Trophoblast cell (in vitro differentiated cells and primary cell): ENCODE measurements at regions not wholly inside any gene's neighbourhood (a gene's known extent, or its start where the extent isn't known, plus 50 kb on each side); places are given as distances from the start of the nearest gene placed in this dataset.

ENCODE experiments used
- DNase-seq, 2 donors: peaks; one replicate each; pipeline ENCODE4 v3.0.0-alpha.2; 2016
- H2AFZ ChIP-seq: 2 replicates; pipeline ENCODE4 v1.6.1; 2013; ENCODE audit warnings: low read length, moderate library complexity, mild to moderate bottlenecking; ENCODE audit not compliant: insufficient read depth, poor library complexity
- H2AK5ac ChIP-seq: 2 replicates; pipeline ENCODE4 v1.6.1; 2013; ENCODE audit warnings: mild to moderate bottlenecking, low read length
- H2BK120ac ChIP-seq: 2 replicates; pipeline ENCODE4 v1.6.1; 2013; ENCODE audit warnings: low read length, mild to moderate bottlenecking, moderate library complexity; ENCODE audit not compliant: insufficient read depth, poor library complexity
- H2BK12ac ChIP-seq: 2 replicates; pipeline ENCODE4 v1.6.1; 2013; ENCODE audit warnings: mild to moderate bottlenecking, low read length, moderate library complexity
- H2BK5ac ChIP-seq: 2 replicates; pipeline ENCODE4 v1.6.1; 2013; ENCODE audit warnings: low read length, low read depth, moderate library complexity, mild to moderate bottlenecking; ENCODE audit not compliant: poor library complexity
- H3K14ac ChIP-seq: 2 replicates; pipeline ENCODE4 v1.6.1; 2013; ENCODE audit warnings: mild to moderate bottlenecking, low read length
- H3K18ac ChIP-seq: 2 replicates; pipeline ENCODE4 v1.6.1; 2013; ENCODE audit warnings: mild to moderate bottlenecking, low read length
- H3K23ac ChIP-seq: 2 replicates; pipeline ENCODE4 v1.6.1; 2013; ENCODE audit warnings: low read length
- H3K27ac ChIP-seq: 2 replicates; pipeline ENCODE4 v1.5.1; 2013; ENCODE audit warnings: low read depth, mild to moderate bottlenecking, inconsistent platforms, low read length, moderate library complexity
- H3K27me3 ChIP-seq: 2 replicates; pipeline ENCODE4 v1.6.1; 2013; ENCODE audit warnings: inconsistent platforms, mild to moderate bottlenecking, low read length, moderate library complexity; ENCODE audit not compliant: insufficient read depth
- H3K36me3 ChIP-seq, 2 experiments: 1 replicate in 1 of 2; 2 replicates in 1 of 2; pipeline ENCODE4 v1.6.1; 2013; ENCODE audit warnings: low read length in 2 of 2, mild to moderate bottlenecking in 2 of 2, moderate library complexity in 1 of 2; ENCODE audit not compliant: insufficient read depth in 2 of 2, control insufficient read depth in 1 of 2
- H3K4ac ChIP-seq: 2 replicates; pipeline ENCODE4 v1.6.1; 2013; ENCODE audit warnings: low read depth, mild to moderate bottlenecking, low read length, moderate library complexity
- H3K4me1 ChIP-seq, 2 experiments: 1 replicate in 1 of 2; 2 replicates in 1 of 2; pipeline ENCODE4 v1.6.1; 2013; ENCODE audit warnings: low read length in 2 of 2, mild to moderate bottlenecking in 2 of 2, moderate library complexity in 1 of 2; ENCODE audit not compliant: insufficient read depth in 2 of 2, control insufficient read depth in 1 of 2
- H3K4me2 ChIP-seq: 2 replicates; pipeline ENCODE4 v1.6.1; 2013; ENCODE audit warnings: inconsistent platforms, mild to moderate bottlenecking, low read length, moderate library complexity
- H3K4me3 ChIP-seq: 2 replicates; pipeline ENCODE4 v1.5.1; 2013; ENCODE audit warnings: mild to moderate bottlenecking, low read depth, low read length, inconsistent platforms
- H3K79me1 ChIP-seq: one replicate; pipeline ENCODE4 v1.6.1; 2013; ENCODE audit warnings: low read length
- H3K79me2 ChIP-seq: 2 replicates; pipeline ENCODE4 v1.6.1; 2013; ENCODE audit warnings: low read length, mild to moderate bottlenecking; ENCODE audit not compliant: control insufficient read depth, insufficient read depth, poor library complexity
- H3K9ac ChIP-seq: 2 replicates; pipeline ENCODE4 v1.6.1; 2013; ENCODE audit warnings: mild to moderate bottlenecking, low read length
- H3K9me3 ChIP-seq: 2 replicates; pipeline ENCODE4 v1.6.1; 2013; ENCODE audit warnings: low read depth, mild to moderate bottlenecking, control low read depth, inconsistent platforms, low read length; ENCODE audit not compliant: insufficient read depth
- H4K12ac ChIP-seq: 2 replicates; pipeline ENCODE4 v1.6.1; 2013; ENCODE audit warnings: low read depth, mild to moderate bottlenecking, low read length, moderate library complexity
- H4K8ac ChIP-seq: 2 replicates; pipeline ENCODE4 v1.6.1; 2013; ENCODE audit warnings: low read depth, mild to moderate bottlenecking, low read length, moderate library complexity
- H4K91ac ChIP-seq: one replicate; pipeline ENCODE4 v1.6.1; 2013; ENCODE audit warnings: low read depth, mild to moderate bottlenecking, low read length, moderate library complexity
- WGBS: extraction: QIAGEN DNeasy Blood & Tissue Kit; methylation state at CpG from one replicate; pipeline ENCODE4 v1.1.7; 2013; ENCODE audit warnings: missing lambda C conversion rate; ENCODE audit not compliant: insufficient read length, insufficient coverage; ENCODE audit errors: extremely low coverage; 5-methylcytosine and 5-hydroxymethylcytosine counted together

- H3K4me3 ChIP-seq, result no peak overlapping the region
- no CpG with 5 or more reads among the region's 5 CpGs for WGBS
- no peak overlapping the region for H4K12ac ChIP-seq
- no peaks in the 10 kb centered on the region for H3K27me3 ChIP-seq
- H3K36me3 ChIP-seq, result no peaks in the 10 kb centered on the region
- no peak overlapping the region for H4K8ac ChIP-seq
- peaks cover 13% of the 10 kb centered on the region for H3K9me3 ChIP-seq
- H3K79me1 ChIP-seq, result no peaks in the 10 kb centered on the region
- no peak overlapping the region for H2BK120ac ChIP-seq
- no peaks in the 10 kb centered on the region for H3K4me1 ChIP-seq
- no peak overlapping the region for H3K4ac ChIP-seq
- H3K23ac ChIP-seq, result no peak overlapping the region
- no peak overlapping the region for H2AK5ac ChIP-seq
- H3K27ac ChIP-seq, result no peak overlapping the region
- no peak overlapping the region for H4K91ac ChIP-seq
- no peak overlapping the region for H3K14ac ChIP-seq
- H3K79me2 ChIP-seq, result no peaks in the 10 kb centered on the region
- H2BK12ac ChIP-seq, result no peak overlapping the region
- no peak overlapping the region for H3K18ac ChIP-seq
- no peak overlapping the region for H3K4me2 ChIP-seq
- H2BK5ac ChIP-seq, result no peak overlapping the region
- H3K9ac ChIP-seq, result no peak overlapping the region
- H2AFZ ChIP-seq, result no peak overlapping the region
- DNase-seq, result no peak
These were observed 1074.1 kb downstream of the AACS start for GRCh38 chr12:126139355-126139754.

- no peak overlapping the region for H3K9ac ChIP-seq
- H3K9me3 ChIP-seq, result peaks cover 4% of the 10 kb centered on the region
- H3K23ac ChIP-seq, result no peak overlapping the region
- H3K4me3 ChIP-seq, result no peak overlapping the region
- H2AFZ ChIP-seq, result no peak overlapping the region
- H4K91ac ChIP-seq, result no peak overlapping the region
- H3K27ac ChIP-seq, result no peak overlapping the region
- H3K79me1 ChIP-seq, result no peaks in the 10 kb centered on the region
- no peak overlapping the region for H3K18ac ChIP-seq
- H3K36me3 ChIP-seq, result no peaks in the 10 kb centered on the region
- no peaks in the 10 kb centered on the region for H3K27me3 ChIP-seq
- no peak overlapping the region for H3K4me2 ChIP-seq
- no peak overlapping the region for H2BK5ac ChIP-seq
- no peak overlapping the region for H2BK120ac ChIP-seq
- DNase-seq, result no peak
- no peak overlapping the region for H4K8ac ChIP-seq
- no peaks in the 10 kb centered on the region for H3K79me2 ChIP-seq
- no CpG with 5 or more reads among the region's 4 CpGs for WGBS
- H3K14ac ChIP-seq, result no peak overlapping the region
- no peak overlapping the region for H2AK5ac ChIP-seq
- H3K4me1 ChIP-seq, result no peaks in the 10 kb centered on the region
- H2BK12ac ChIP-seq, result no peak overlapping the region
- H4K12ac ChIP-seq, result no peak overlapping the region
- H3K4ac ChIP-seq, result no peak overlapping the region
These were observed 1079.4 kb downstream of the AACS start for GRCh38 chr12:126144603-126145002.

GRCh38 chr12:126147321-126147720, 1082.1 kb downstream of the AACS start:
- H3K14ac ChIP-seq, result no peak overlapping the region
- H3K9me3 ChIP-seq, result peaks cover 2% of the 10 kb centered on the region
- H3K27me3 ChIP-seq, result no peaks in the 10 kb centered on the region
- H3K4me1 ChIP-seq, result no peaks in the 10 kb centered on the region
- DNase-seq, result no peak
- no peak overlapping the region for H2BK120ac ChIP-seq
- H4K8ac ChIP-seq, result no peak overlapping the region
- no peak overlapping the region for H3K18ac ChIP-seq
- no peak overlapping the region for H2AFZ ChIP-seq
- no peak overlapping the region for H2BK12ac ChIP-seq
- no peak overlapping the region for H3K9ac ChIP-seq
- no peak overlapping the region for H3K23ac ChIP-seq
- H3K79me1 ChIP-seq, result no peaks in the 10 kb centered on the region
- WGBS, result no CpG with 5 or more reads among the region's 1 CpG
- no peak overlapping the region for H4K91ac ChIP-seq
- no peak overlapping the region for H3K27ac ChIP-seq
- no peaks in the 10 kb centered on the region for H3K79me2 ChIP-seq
- no peaks in the 10 kb centered on the region for H3K36me3 ChIP-seq
- H3K4me3 ChIP-seq, result no peak overlapping the region
- no peak overlapping the region for H3K4me2 ChIP-seq
- no peak overlapping the region for H3K4ac ChIP-seq
- no peak overlapping the region for H2AK5ac ChIP-seq
- H4K12ac ChIP-seq, result no peak overlapping the region
- H2BK5ac ChIP-seq, result no peak overlapping the region

DNA sequence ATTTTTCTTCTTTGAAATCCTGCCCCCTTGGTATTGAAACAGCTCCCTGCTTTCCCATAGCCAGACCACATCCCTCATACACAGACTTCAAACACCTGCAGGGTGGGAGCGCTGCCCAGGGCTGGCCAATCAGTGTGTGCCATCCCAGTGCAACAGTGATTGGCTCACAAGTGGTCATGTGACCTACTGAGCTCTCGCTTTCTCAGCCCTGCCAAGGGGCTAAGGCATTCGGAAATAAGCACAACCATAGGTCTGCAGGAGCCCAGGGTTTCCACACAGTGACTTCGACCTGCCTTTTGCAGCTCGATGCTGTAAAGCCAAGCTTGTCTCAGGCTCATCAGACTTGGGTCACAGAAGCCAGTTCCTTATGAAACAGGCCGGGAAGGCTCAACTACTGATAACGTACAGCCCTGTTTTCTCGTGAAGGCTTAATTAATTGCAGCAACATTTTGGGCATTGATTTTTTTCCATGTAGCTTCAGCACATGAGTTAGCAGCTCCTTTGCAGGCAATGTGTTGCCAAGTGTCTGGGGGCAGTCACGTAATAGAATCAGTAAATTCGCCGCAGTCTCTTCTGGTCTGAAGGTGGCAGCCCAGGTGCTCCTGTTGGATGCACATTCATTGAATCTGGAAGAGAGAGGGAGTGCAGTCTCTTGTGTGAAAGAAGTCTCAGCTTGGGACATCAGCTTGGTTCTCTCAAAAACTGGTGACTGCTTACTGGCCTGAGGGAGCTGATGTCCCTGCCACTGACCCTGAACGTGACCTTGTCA, 1091.8 kb downstream of the AACS start:
- Histone ChIP-seq H2BK120ac (no peak overlapping the region), H2BK5ac (no peak overlapping the region)
- no CpG with 5 or more reads among the region's 12 CpGs for WGBS

More for the DNA sequence above, 1091.8 kb downstream of the AACS start:
- Histone ChIP-seq H2BK12ac (no peak overlapping the region), H2AFZ (no peak overlapping the region), H3K4me1 (no peaks in the 10 kb centered on the region), H3K27ac (no peak overlapping the region), H3K79me2 (no peaks in the 10 kb centered on the region), H3K14ac (no peak overlapping the region), H4K12ac (no peak overlapping the region), H3K79me1 (no peaks in the 10 kb centered on the region), H3K18ac (no peak overlapping the region), H2AK5ac (no peak overlapping the region), H3K27me3 (no peaks in the 10 kb centered on the region), H3K9me3 (peaks cover 2% of the 10 kb centered on the region), H3K23ac (no peak overlapping the region), H4K91ac (no peak overlapping the region), H3K4me3 (no peak overlapping the region), H3K4me2 (no peak overlapping the region), H4K8ac (no peak overlapping the region), H3K36me3 (no peaks in the 10 kb centered on the region), H3K9ac (no peak overlapping the region), H3K4ac (no peak overlapping the region)
- no peak for DNase-seq
